Psoas muscle (tissue), 7 donors: ENCODE measurements at regions not wholly inside any gene's neighbourhood (a gene's known extent, or its start where the extent isn't known, plus 50 kb on each side); places are given as distances from the start of the nearest gene placed in this dataset.

Experiments
- ATAC-seq, 4 donors: fragments of 200-7000 bp; cut with Tn5 transposase; one replicate each; pipeline ENCODE4 v1.9.1; 2020; ENCODE audit warnings: moderate library complexity in 3 of 4, mild to moderate bottlenecking in 2 of 4
- DNase-seq, 2 donors: peaks; one replicate each; pipeline ENCODE4 v3.0.0-alpha.2; 2020
- H3K27ac ChIP-seq: fragments of 200-600 bp; one replicate; pipeline ENCODE4 v1.8.0; 2022
- H3K27me3 ChIP-seq, 3 donors: fragments of 200-600 bp in 1 of 3; one replicate each; pipeline versions ENCODE4 v1.6.1 to v1.8.0; 2013 to 2022; ENCODE audit warnings: low read length in 2 of 3, mild to moderate bottlenecking in 2 of 3, moderate library complexity in 1 of 3; ENCODE audit not compliant: insufficient read depth in 3 of 3
- H3K36me3 ChIP-seq, 2 donors: fragments of 200-600 bp in 1 of 2; one replicate each; pipeline versions ENCODE4 v1.6.1 to v1.8.0; 2013 to 2022; ENCODE audit warnings: low read depth in 1 of 2, mild to moderate bottlenecking in 1 of 2, moderate library complexity in 1 of 2; ENCODE audit not compliant: insufficient read depth in 1 of 2
- H3K4me1 ChIP-seq: fragments of 200-600 bp; one replicate; pipeline ENCODE4 v1.8.0; 2022
- H3K4me3 ChIP-seq: fragments of 200-600 bp; one replicate; pipeline ENCODE4 v1.8.0; 2022; ENCODE audit warnings: mild to moderate bottlenecking
- H3K9me3 ChIP-seq: fragments of 200-600 bp; one replicate; pipeline ENCODE4 v1.8.0; 2022
- WGBS, 3 donors: extraction: QIAGEN DNeasy Blood & Tissue Kit; methylation state at CpG; one replicate each; pipeline versions ENCODE4 v1.1.6 to v1.1.7; 2013; 5-methylcytosine and 5-hydroxymethylcytosine counted together
- intact Hi-C, 2 donors: fragments of 100-400 bp; cut with DNase I; formaldehyde crosslinking; loops; one replicate each; pipeline versions ENCODE4 v1.11.0 to v1.14.2; 2022
- TF ChIP-seq, protein P1 (sequence below): fragments of 200-600 bp; IDR thresholded peaks from one replicate; pipeline ENCODE4 v1.8.0; 2022; ENCODE audit warnings: antibody characterized with exemption
- donor health status: healthy with polysubstance abuse.
- donor health status: DM: no; HTN: no; CAD: no; lungs with moderate emphysema.
- donor health status: Bipolar disorder and iron deficiency.
- donor health status: healthy.
- donor health status: DM: yes; HTN: yes; CAD: no.
- donor health status: DM: no; HTN: no; CAD: no.
- donor health status: DM: yes; HTN: yes; CAD: no.

DNA sequence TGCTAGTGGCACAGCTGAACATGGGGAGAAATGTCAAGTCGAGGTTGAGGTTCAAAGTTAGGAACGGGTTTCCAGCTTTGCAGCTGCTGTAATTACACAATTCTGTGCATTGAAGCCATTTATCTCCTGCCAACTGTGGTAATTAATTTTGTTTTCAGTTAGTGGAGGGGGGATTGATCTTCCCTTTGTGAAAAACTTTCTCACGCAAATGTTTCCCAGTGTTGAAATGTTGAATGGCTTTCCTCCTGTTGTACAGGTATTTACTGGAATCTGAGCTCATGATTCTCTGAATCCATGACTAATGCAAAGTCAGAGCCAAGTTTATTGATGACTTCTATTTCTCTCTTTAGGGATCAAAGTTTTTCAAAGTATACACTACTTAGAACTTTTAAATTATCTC, 198.4 kb upstream of the SLC35B3 start:
- Histone ChIP-seq H3K4me3 (no peak overlapping the region), H3K4me1 (no peaks in the 10 kb centered on the region), H3K27ac (no peak overlapping the region), H3K36me3 (no peaks in the 10 kb centered on the region), H3K27me3 (no peaks in the 10 kb centered on the region), H3K9me3 (no peaks in the 10 kb centered on the region)
- DNase-seq (no peak), ATAC-seq (no peak)
- intact Hi-C loops, result no loop called here
- WGBS, 3 donors, result 34 to 43% (median 38%) methylated on average over 3 of the region's 3 CpGs
- TF ChIP-seq, protein P1, sequence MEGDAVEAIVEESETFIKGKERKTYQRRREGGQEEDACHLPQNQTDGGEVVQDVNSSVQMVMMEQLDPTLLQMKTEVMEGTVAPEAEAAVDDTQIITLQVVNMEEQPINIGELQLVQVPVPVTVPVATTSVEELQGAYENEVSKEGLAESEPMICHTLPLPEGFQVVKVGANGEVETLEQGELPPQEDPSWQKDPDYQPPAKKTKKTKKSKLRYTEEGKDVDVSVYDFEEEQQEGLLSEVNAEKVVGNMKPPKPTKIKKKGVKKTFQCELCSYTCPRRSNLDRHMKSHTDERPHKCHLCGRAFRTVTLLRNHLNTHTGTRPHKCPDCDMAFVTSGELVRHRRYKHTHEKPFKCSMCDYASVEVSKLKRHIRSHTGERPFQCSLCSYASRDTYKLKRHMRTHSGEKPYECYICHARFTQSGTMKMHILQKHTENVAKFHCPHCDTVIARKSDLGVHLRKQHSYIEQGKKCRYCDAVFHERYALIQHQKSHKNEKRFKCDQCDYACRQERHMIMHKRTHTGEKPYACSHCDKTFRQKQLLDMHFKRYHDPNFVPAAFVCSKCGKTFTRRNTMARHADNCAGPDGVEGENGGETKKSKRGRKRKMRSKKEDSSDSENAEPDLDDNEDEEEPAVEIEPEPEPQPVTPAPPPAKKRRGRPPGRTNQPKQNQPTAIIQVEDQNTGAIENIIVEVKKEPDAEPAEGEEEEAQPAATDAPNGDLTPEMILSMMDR, result no peak

DNA sequence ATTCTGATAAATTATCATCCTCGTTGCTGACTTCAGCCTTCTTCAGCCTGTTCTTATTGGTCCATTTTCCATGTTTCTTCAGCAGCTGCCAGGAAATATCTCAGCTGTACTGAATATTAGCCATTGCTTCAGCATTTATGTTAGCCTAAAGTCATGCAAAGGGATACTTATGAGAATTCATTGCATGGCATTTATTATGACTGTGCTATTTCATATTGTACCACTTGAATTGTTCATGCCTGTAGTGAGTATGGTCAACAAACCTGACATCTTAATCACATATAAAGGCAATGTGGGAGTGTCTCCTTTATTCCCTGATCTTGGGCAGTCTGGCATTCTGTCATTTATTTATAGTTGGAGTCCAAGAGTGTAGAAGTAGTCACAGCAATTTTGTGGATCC, 193.4 kb upstream of the SLC35B3 start:
- TF ChIP-seq, protein P1, result no peak
- DNase-seq (no peak), ATAC-seq (no peak)
- Histone ChIP-seq H3K36me3 (no peaks in the 10 kb centered on the region), H3K4me3 (no peak overlapping the region), H3K4me1 (no peaks in the 10 kb centered on the region), H3K9me3 (no peaks in the 10 kb centered on the region), H3K27me3 (no peaks in the 10 kb centered on the region), H3K27ac (no peak overlapping the region)
- 39 to 53% (median 50%) methylated on average over 1 of the region's 1 CpG for WGBS, 3 donors
- intact Hi-C loops, result no loop called here

DNA sequence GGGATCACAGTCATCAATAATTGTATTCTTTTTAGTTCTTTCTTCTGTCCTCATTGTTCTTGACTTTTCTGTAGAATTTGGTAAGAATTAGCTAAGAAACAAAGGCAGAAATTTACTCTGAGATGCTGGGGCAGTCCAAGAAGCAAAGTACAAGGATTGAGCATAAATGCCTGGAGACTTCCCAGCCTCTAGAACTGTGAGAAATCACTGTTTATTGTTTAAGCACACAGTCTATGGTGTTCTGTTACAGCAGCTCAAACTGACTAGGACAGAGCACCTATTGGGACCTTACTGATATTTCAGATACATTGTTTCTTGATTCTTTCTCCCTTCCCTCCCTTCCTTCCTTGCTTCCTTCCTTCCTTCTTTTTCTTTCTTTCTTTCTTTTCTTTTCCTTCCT, 192.7 kb upstream of the SLC35B3 start:
- no peaks in the 10 kb centered on the region for H3K36me3 ChIP-seq
- no peaks in the 10 kb centered on the region for H3K4me1 ChIP-seq
- TF ChIP-seq, protein P1, result no peak
- no peaks in the 10 kb centered on the region for H3K9me3 ChIP-seq
- intact Hi-C loops, result no loop called here
- no peak overlapping the region for H3K27ac ChIP-seq
- DNase-seq (no peak), ATAC-seq (no peak)
- no peaks in the 10 kb centered on the region for H3K27me3 ChIP-seq
- H3K4me3 ChIP-seq, result no peak overlapping the region

DNA sequence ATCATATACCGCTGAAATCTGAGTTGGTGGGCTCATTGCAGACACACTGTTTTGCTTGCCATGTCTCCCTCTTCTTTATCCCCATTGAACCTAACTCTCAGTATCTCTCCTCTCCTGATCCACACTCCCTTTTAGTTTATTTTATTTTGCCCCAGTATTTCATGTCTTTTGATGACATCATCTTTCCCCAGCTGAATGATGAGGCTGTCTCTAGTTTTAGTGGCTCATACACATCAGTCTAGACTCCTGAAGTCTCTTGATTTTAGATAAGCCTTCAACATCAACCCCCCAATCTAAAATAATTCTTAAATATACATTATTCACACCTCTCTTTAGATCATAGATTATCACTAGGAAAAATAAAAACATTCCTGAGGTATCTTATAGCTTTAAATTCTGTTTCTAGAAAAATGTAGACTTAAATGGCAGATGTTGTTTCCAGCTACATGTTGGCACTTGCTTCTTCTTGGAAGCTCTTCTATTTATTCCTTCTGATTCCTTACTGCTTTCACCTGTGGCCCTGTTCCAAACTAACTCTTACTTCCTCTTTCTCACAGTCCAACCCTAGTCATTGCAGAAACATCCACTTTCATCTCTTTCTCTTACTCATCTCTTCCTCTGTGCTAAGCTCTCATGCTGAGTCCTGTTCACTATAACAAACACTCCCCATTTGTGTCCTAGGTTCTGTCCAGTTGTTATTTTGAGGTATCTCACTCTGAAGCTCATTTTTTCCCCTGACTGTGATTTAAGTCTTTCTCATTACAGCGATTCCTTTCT, 191.9 kb upstream of the SLC35B3 start:
- ATAC-seq (no peak), DNase-seq (no peak)

More for the DNA sequence above, 191.9 kb upstream of the SLC35B3 start:
- no peaks in the 10 kb centered on the region for H3K9me3 ChIP-seq
- intact Hi-C loops, result no loop called here
- 89 to 95% (median 95%) methylated on average over 2 of the region's 2 CpGs for WGBS, 3 donors
- no peaks in the 10 kb centered on the region for H3K4me1 ChIP-seq
- H3K4me3 ChIP-seq, result no peak overlapping the region
- H3K27ac ChIP-seq, result no peak overlapping the region
- no peaks in the 10 kb centered on the region for H3K36me3 ChIP-seq
- H3K27me3 ChIP-seq, result no peaks in the 10 kb centered on the region
- TF ChIP-seq, protein P1, result no peak
